ENCODE measurements at regions not wholly inside any gene's neighbourhood (a gene's known extent, or its start where the extent isn't known, plus 50 kb on each side); places are given as distances from the start of the nearest gene placed in this dataset.
"Not testable (repeated sequence)": the region's sequence is repeated elsewhere in the genome, so short reads cannot be mapped to it uniquely, and the experiment has no call there.

- intact Hi-C loops (cut with DNase I, micrococcal nuclease), result no loop called here
- ATAC-seq, result no peak
These were observed 892.1 kb downstream of the TLE1 start for GRCh38 chr9:80797101-80797829.

GRCh38 chr9:80796632-80797031, 892.7 kb downstream of the TLE1 start:
- ATAC-seq, result no peak
- no peak for DNase-seq
- intact Hi-C loops (cut with DNase I, micrococcal nuclease), result no loop called here

More at GRCh38 chr9:80797101-80797829, 892.1 kb downstream of the TLE1 start:
- DNase-seq, result no peak

GRCh38 chr9:80794197-80794596, 895.1 kb downstream of the TLE1 start:
- DNase-seq (no peak), ATAC-seq (no peak)
- intact Hi-C loops (cut with DNase I, micrococcal nuclease), result no loop called here

GRCh38 chr9:80793706-80794105, 895.6 kb downstream of the TLE1 start:
- intact Hi-C loops (cut with DNase I, micrococcal nuclease), result no loop called here
- no peak for DNase-seq
- no peak for ATAC-seq

GRCh38 chr9:80792726-80793125, 896.6 kb downstream of the TLE1 start:
- intact Hi-C loops (cut with DNase I, micrococcal nuclease), result no loop called here
- no peak for ATAC-seq
- no peak for DNase-seq

- ATAC-seq (no peak), DNase-seq (no peak)
- intact Hi-C loops (cut with DNase I, micrococcal nuclease), result no loop called here
These were observed 897.5 kb downstream of the TLE1 start for GRCh38 chr9:80791836-80792235.

GRCh38 chr9:80790764-80791163, 898.6 kb downstream of the TLE1 start:
- ATAC-seq (no peak), DNase-seq (no peak)
- intact Hi-C loops (cut with DNase I, micrococcal nuclease), result no loop called here

GRCh38 chr9:80789831-80790230, 899.5 kb downstream of the TLE1 start:
- ATAC-seq (no peak), DNase-seq (no peak)
- intact Hi-C loops (cut with DNase I, micrococcal nuclease), result no loop called here

GRCh38 chr9:80787636-80788035, 901.7 kb downstream of the TLE1 start:
- no peak for ATAC-seq
- intact Hi-C loops (cut with DNase I, micrococcal nuclease), result no loop called here

GRCh38 chr9:80784647-80785046, 904.7 kb downstream of the TLE1 start:
- DNase-seq, result no peak
- intact Hi-C loops (cut with DNase I, micrococcal nuclease), result no loop called here
- ATAC-seq, result no peak

More at GRCh38 chr9:80787636-80788035, 901.7 kb downstream of the TLE1 start:
- no peak for DNase-seq

GRCh38 chr9:80775971-80776370, 913.4 kb downstream of the TLE1 start:
- DNase-seq, result no peak
- intact Hi-C loops (cut with DNase I, micrococcal nuclease), result no loop called here
- ATAC-seq, result no peak

- intact Hi-C loops (cut with DNase I, micrococcal nuclease), result no loop called here
- ATAC-seq, result no peak
These were observed 913.8 kb downstream of the TLE1 start for GRCh38 chr9:80775530-80775929.

GRCh38 chr9:80771555-80772347, 917.6 kb downstream of the TLE1 start:
- DNase-seq (no peak), ATAC-seq (no peak)
- intact Hi-C loops (cut with DNase I, micrococcal nuclease), result no loop called here

More at GRCh38 chr9:80775530-80775929, 913.8 kb downstream of the TLE1 start:
- no peak for DNase-seq

GRCh38 chr9:80763536-80763935, 925.8 kb downstream of the TLE1 start:
- DNase-seq, result no peak
- ATAC-seq, result no peak
- intact Hi-C loops (cut with DNase I, micrococcal nuclease), result no loop called here

- intact Hi-C loops (cut with DNase I, micrococcal nuclease), result no loop called here
- ATAC-seq, result no peak
- DNase-seq, result no peak
These were observed 933.8 kb downstream of the TLE1 start for GRCh38 chr9:80755586-80755985.

GRCh38 chr9:80747056-80747455, 942.3 kb downstream of the TLE1 start:
- ATAC-seq; DNase-seq; intact Hi-C loops (cut with DNase I, micrococcal nuclease): not testable (repeated sequence)

- ATAC-seq (no peak), DNase-seq (no peak)
- intact Hi-C loops (cut with DNase I, micrococcal nuclease), result no loop called here
These were observed 956.8 kb downstream of the TLE1 start for GRCh38 chr9:80732506-80732905.

GRCh38 chr9:80720579-80720978, 968.8 kb downstream of the TLE1 start:
- intact Hi-C loops (cut with DNase I, micrococcal nuclease), result no loop called here
- DNase-seq (no peak), ATAC-seq (no peak)

GRCh38 chr9:80707120-80707519, 982.2 kb downstream of the TLE1 start:
- no peak for DNase-seq
- ATAC-seq, result no peak
- intact Hi-C loops (cut with DNase I, micrococcal nuclease), result no loop called here

GRCh38 chr9:80701061-80701460, 988.3 kb downstream of the TLE1 start:
- DNase-seq, result no peak
- intact Hi-C loops (cut with DNase I, micrococcal nuclease), result no loop called here
- ATAC-seq, result no peak

Measured in left colon (tissue), 2 donors.